Superior temporal gyrus (tissue), 1 donor: ENCODE measurements at regions not wholly inside any gene's neighbourhood (a gene's known extent, or its start where the extent isn't known, plus 50 kb on each side); places are given as distances from the start of the nearest gene placed in this dataset.

Source experiments
- DNase-seq: peaks from one replicate; pipeline ENCODE4 v3.0.0-alpha.2; 2016; ENCODE audit errors: extremely low spot score

DNA sequence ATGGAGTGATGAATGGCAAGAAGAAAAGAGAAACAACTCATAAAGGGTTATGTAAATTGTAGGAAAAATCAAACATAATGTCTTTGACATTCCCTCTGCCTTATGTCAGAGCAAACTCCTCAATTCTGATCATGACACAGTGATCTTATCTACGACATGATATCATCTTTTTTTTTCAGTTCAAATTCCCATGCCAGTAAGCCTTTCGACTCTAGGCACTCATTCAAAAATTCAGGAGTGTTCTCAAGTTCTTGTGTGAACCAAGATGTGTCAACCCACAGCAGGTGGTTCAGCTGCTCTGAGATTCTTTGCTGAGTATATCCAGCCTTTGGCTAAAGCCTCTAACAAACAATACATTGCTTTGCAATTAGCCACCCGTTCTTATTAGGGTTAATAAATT, 97.1 kb upstream of the ESRRG start:
- DNase-seq, result no peak

DNA sequence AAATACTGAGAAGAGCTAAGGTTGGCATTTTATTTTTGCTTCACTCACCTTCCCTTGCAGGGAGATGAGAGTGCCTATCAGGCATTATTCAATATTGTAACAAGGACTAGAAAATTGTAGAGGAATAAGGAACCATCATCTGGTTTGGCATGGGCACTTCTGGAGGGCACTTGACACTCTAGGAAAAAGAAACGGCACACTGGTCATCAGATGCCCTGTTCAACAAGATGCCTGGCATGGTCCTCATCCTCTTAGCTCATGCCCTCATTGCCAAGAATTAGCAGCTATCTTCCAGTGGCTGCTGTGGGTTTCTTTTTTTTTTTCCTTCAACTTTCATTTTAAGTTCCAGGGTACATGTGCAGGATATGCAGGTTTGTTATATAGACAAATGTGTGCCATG, 95.1 kb upstream of the ESRRG start:
- no peak for DNase-seq

GRCh38 chr1:216815260-216816131, 92.3 kb upstream of the ESRRG start:
- peak; percentile 51 for DNase-seq

GRCh38 chr1:216814576-216815259, 91.5 kb upstream of the ESRRG start:
- DNase-seq, result no peak

DNA sequence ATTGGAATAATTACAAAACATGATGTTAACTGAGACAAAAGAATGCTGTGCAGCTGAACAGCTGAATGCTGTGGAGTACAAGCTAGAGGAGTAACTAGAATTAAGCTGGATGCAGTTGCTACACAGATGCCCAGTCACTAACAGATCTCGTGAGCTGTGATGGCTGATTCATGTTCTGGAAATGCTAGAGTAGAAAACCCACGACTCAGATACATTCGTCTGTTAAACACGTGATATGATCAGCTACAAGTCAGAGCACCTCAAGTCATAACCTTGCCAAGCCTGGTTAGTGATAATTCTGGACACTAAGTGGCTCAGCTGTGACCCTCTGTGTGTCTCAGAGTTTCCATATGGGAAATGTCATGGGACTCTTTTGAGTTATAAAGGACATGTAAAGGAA, 89.7 kb upstream of the ESRRG start:
- DNase-seq, result peak; percentile 48

DNA sequence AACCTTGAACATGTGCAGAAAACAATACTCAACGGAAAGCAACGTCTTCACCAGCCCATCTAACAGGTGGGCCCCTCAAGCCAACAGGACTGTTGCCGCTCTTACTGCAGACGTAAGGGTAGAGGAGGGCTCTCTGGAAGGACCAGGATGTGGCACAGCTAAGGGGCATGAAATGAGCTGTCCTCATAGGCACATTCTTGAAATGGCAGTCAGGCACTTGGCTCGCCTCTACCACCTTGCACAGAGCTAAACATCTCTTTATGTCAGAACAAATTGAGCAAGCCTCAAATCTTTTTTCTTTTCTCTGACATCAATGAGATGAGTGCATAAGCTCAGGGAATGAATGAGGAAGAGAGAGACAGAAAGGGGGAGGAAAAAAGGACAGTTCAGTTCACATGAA, 86.4 kb upstream of the ESRRG start:
- DNase-seq, result no peak

DNA sequence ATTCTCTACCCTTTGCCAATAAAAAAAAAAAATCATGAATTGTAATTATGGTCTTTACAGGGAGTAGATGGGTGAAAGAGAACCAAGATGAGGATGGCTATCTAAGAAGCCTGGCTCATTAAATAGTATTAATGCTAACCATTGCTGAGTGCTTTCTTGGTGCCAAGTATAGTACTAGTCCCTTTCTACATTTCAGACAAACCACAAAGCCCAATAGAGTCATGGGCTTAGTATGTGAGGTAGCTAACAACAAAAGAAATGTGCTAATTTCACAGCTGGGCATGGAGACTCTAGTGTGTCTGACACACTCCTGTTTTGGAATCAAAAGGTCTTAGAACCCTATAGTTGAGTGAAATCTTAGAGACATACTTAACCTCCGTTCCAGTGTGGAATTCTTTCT, 84.5 kb upstream of the ESRRG start:
- no peak for DNase-seq

- DNase-seq, result no peak
These were observed 82.7 kb upstream of the ESRRG start for GRCh38 chr1:216805953-216806352.

- DNase-seq, result no peak
These were observed 82.0 kb upstream of the ESRRG start for GRCh38 chr1:216805233-216805632.

GRCh38 chr1:216804111-216804510, 80.9 kb upstream of the ESRRG start:
- DNase-seq, result no peak

DNA sequence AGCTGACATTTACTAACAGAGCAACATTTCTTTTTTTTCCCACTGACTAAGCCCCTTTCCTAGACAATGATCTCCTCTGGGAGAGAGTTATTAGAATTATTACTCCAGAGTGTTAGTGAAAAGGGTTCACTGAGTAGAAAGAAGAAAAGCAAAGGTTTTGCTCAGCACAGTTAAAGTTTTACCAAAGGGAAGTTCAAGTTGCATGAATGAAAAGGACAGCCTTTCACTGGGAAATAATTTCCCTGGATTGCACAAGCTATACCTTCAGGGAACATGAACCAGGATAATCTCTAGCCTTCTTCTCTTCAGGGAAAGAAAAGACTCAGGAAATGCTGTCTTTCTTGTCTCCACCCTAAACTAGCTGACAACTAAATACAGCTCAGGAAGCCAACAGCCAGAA, 71.4 kb upstream of the ESRRG start:
- no peak for DNase-seq

DNA sequence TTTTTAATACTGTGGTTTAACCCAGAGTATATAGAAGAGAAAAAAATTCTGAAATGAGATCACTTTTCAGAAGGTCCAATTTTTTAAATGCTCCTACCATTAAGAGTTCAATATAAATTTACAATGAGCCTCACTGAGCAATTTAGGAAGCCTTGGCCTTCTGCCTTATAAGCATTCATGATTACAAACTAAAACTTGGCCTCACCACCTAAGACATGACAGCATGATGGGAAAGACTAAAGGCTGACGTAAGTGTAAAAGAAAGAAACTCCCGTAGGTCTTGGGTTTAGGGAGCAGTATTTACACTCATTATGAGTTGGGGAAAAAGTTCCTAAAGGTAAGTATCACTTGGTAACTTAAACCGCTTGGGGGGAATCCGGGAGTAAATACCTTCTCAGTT, 70.7 kb upstream of the ESRRG start:
- DNase-seq, result no peak

GRCh38 chr1:216793303-216793702, 70.1 kb upstream of the ESRRG start:
- no peak for DNase-seq

- no peak for DNase-seq
These were observed 65.4 kb upstream of the ESRRG start for GRCh38 chr1:216788671-216789070.

DNA sequence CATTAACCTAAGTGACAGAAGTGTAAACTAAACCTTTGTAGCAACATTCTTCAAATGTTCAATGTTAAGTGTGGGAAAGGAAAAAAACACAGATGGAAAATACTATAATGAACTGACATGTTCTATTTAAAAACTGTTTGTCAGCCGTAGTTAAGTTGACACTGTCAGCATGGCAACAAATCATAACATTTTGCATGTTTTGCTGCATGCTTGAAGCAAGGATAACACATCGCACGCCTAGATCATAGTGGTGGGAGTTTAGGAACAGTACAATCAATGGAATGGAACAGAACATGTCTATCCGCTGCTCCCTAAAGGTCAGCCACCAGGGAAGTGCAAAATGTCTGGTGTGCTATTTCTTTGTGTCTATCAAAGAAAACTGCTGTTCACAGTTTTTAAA, 62.5 kb upstream of the ESRRG start:
- no peak for DNase-seq

DNA sequence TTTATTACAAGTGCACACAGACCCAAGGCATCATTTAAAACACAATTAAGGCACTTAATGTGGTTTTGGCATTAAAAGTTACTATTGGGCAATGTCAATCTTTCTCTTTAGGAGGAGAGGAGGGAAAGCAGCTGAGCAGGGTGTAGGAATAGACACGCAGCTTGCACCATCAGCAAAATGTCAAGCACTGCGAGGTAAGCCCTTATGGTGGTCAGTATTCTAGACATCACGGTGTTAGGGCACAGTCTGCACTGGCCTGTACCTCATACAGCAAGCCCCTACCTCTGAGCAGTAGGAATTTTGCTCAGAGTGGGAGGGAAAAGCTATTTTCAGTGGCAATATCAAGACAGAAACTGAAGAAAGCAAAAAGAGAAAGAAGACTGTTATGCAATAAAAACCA, 62.0 kb upstream of the ESRRG start:
- no peak for DNase-seq

DNA sequence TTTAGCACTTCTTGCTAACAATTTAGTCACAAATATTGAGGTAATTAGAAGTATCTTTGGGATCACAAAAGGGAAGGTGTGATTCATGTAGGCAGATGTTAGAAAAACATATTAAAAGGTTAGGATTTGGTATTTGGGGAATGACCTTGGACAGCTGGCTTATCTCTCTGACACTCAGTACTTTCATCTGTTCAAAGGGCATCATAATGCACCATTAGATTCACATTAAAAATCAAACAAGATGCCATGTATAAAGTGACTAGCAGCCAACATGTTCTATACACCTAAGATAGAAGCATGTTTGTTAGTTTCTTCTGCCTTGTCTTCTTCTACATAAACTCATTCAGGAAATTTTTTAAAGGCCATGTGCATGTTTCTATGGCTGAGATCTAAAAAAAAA, 56.5 kb upstream of the ESRRG start:
- no peak for DNase-seq

DNA sequence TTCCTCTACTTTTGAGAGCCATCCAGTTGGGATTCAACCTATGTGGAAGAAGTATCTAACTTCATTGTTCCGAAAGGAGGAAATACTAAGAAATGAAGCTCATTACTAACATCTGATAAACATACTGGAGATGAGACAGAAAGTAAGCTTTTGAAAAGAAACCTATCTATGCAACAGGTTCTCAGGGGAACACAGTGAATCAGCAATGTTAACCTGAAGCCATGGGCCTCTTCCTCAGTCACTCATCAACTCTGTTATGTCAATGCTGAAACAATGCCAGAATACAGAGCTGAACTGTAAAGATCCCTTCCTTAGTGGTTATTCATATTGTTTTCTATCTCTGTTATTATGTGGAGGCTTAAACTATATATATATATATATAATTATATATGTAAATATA, 55.5 kb upstream of the ESRRG start:
- DNase-seq, result no peak

DNA sequence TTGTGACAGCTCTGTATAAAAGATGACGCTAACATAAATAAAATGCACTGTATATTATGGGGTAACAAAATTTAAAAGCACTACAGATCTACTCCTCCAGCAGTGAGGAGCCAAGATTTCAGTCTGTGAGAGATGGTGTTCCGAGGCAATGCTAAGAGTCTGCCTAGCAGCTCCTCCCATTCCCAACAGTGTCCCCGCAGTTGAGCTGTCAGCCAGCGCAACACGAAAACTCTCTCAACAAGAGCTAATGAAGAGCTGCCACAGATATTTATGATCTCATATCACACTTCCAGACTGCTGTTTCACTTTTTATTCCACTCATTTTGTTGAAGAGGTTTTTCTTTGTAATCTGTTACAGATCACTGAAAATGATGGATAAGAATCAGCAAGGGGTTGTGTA, 53.9 kb upstream of the ESRRG start:
- no peak for DNase-seq
